A549 (cell line): ENCODE measurements at regions not wholly inside any gene's neighbourhood (a gene's known extent, or its start where the extent isn't known, plus 50 kb on each side); places are given as distances from the start of the nearest gene placed in this dataset.

Experiments used
- ATAC-seq, 2 experiments: fragments of 200-7000 bp in 1 of 2; fragments of >200 bp in 1 of 2; cut with Nextera tagmentation in 1 of 2; cut with Tn5 transposase in 1 of 2; 3 replicates each; pipeline versions ENCODE4 v1.8.0 to v1.9.1; 2018 to 2020; ENCODE audit warnings: mild to moderate bottlenecking in 1 of 2, moderate library complexity in 1 of 2
- CTCF ChIA-PET: fragments of 300-600 bp; sonication (Branson Sonifier 250); formaldehyde crosslinking; extraction: SDS; loops from one replicate; lab custom pipeline; 2021; ENCODE audit warnings: antibody characterized with exemption, inconsistent platforms; lab: Yijun Ruan, JAX
- POLR2A ChIA-PET: fragments of 350-600 bp; formaldehyde crosslinking; extraction: SDS; loops from one replicate; lab custom pipeline; 2021; ENCODE audit warnings: antibody characterized with exemption, inconsistent platforms; lab: Yijun Ruan, JAX
- DNase-seq, 2 experiments: peaks; one replicate each; pipeline versions ENCODE4 v3.0.0 to v3.0.0-alpha.2; 2011 to 2016; ENCODE audit warnings: low read depth in 1 of 2, low spot score in 1 of 2
- FAIRE-seq: peaks from 2 replicates; lab custom pipeline; 2011; peaks lifted over from hg19 to GRCh38; lab: Jason Lieb, UNC
- H3K27ac ChIP-seq, 2 experiments: fragments of >200 bp; sonication (Bioruptor Twin); formaldehyde crosslinking; 3 replicates each; pipeline ENCODE4 v1.5.1; 2016 to 2017
- H3K4me1 ChIP-seq: fragments of >200 bp; sonication (Bioruptor Twin); formaldehyde crosslinking; 3 replicates; pipeline ENCODE4 v1.6.1; 2016
- H3K4me2 ChIP-seq: fragments of >200 bp; sonication (Bioruptor Twin); formaldehyde crosslinking; 3 replicates; pipeline ENCODE4 v1.6.1; 2016
- H3K4me3 ChIP-seq: fragments of >200 bp; sonication (Bioruptor Twin); formaldehyde crosslinking; 3 replicates; pipeline ENCODE4 v1.5.1; 2016
- H3K9me3 ChIP-seq: fragments of >200 bp; sonication (Bioruptor Twin); formaldehyde crosslinking; 3 replicates; pipeline ENCODE4 v1.6.1; 2016
- ATOH8 ChIP-seq: fragments of 250-450 bp; sonication (Bioruptor Pico); IDR thresholded peaks from 2 replicates; pipeline ENCODE4 v1.5.0; 2020; ENCODE audit warnings: low read depth, mild to moderate bottlenecking, moderate library complexity
- FOSB ChIP-seq: fragments of 250-450 bp; sonication (Bioruptor Pico); IDR thresholded peaks from 2 replicates; pipeline ENCODE4 v1.5.0; 2020; ENCODE audit warnings: mild to moderate bottlenecking, moderate library complexity
- HEYL ChIP-seq: fragments of 250-450 bp; sonication (Bioruptor Pico); IDR thresholded peaks from 2 replicates; pipeline ENCODE4 v1.8.0; 2021; ENCODE audit warnings: mild to moderate bottlenecking, moderate library complexity
- HMGXB4 ChIP-seq: fragments of 250-450 bp; sonication (Bioruptor Pico); IDR thresholded peaks from 2 replicates; pipeline ENCODE4 v1.5.0; 2021; ENCODE audit warnings: mild to moderate bottlenecking, moderate library complexity, borderline replicate concordance
- HOXA7 ChIP-seq: fragments of 250-450 bp; sonication (Bioruptor Pico); IDR thresholded peaks from 2 replicates; pipeline ENCODE4 v1.5.0; 2020; ENCODE audit warnings: mild to moderate bottlenecking, moderate library complexity
- MAFK ChIP-seq: fragments of 450-650 bp; IDR thresholded peaks from 2 replicates; pipeline ENCODE4 v1.6.1; 2014; ENCODE audit not compliant: partially characterized antibody
- MAZ ChIP-seq: fragments of 150-350 bp; IDR thresholded peaks from 2 replicates; pipeline ENCODE4 v1.6.1; 2014; ENCODE audit warnings: antibody characterized with exemption, low read depth, low read length, borderline replicate concordance
- MYC ChIP-seq: IDR thresholded peaks from 2 replicates; pipeline ENCODE4 v1.6.1; 2012; ENCODE audit warnings: mild to moderate bottlenecking, inconsistent platforms, low read length, improper control_type of control experiment, borderline replicate concordance
- NFE2L2 ChIP-seq: fragments of 150-350 bp; conservative IDR thresholded peaks from 2 replicates; pipeline ENCODE4 v1.6.1; 2014; ENCODE audit warnings: low read length
- PBX3 ChIP-seq: IDR thresholded peaks from 2 replicates; pipeline ENCODE4 v1.6.1; 2012
- PHF8 ChIP-seq: fragments of 200-600 bp; sonication (generic); IDR thresholded peaks from 2 replicates; pipeline ENCODE4 v1.6.1; 2016; ENCODE audit warnings: low read depth, mild to moderate bottlenecking, antibody characterized with exemption, moderate library complexity, borderline replicate concordance
- POLR2A ChIP-seq: IDR thresholded peaks from 2 replicates; pipeline ENCODE4 v1.6.1; 2012; ENCODE audit warnings: mild to moderate bottlenecking, low read length
- POLR2AphosphoS2 ChIP-seq: conservative IDR thresholded peaks from 2 replicates; pipeline ENCODE4 v1.6.1; 2012; ENCODE audit warnings: low read length, improper control_type of control experiment, inconsistent platforms
- RAD21 ChIP-seq, 2 experiments: fragments of >200 bp in 1 of 2; sonication (Bioruptor Twin) in 1 of 2; formaldehyde crosslinking in 1 of 2; IDR thresholded peaks in 1 of 2; conservative IDR thresholded peaks in 1 of 2; 2 replicates in 1 of 2; 3 replicates in 1 of 2; pipeline ENCODE4 v1.6.1; 2012 to 2018; ENCODE audit warnings: inconsistent platforms in 1 of 2
- RFX5 ChIP-seq: fragments of 450-650 bp; IDR thresholded peaks from 2 replicates; pipeline ENCODE4 v1.7.1; 2014; ENCODE audit warnings: antibody characterized with exemption, mild to moderate bottlenecking, moderate library complexity
- RNF2 ChIP-seq: fragments of 200-600 bp; sonication (generic); IDR thresholded peaks from 2 replicates; pipeline ENCODE4 v1.6.1; 2016; ENCODE audit warnings: low read depth, mild to moderate bottlenecking, antibody characterized with exemption, moderate library complexity, borderline replicate concordance
- TFCP2L1 ChIP-seq: fragments of 250-450 bp; sonication (Bioruptor Pico); IDR thresholded peaks from 2 replicates; pipeline ENCODE4 v1.5.0; 2021; ENCODE audit warnings: mild to moderate bottlenecking
- ZSCAN20 ChIP-seq: fragments of 250-450 bp; sonication (Bioruptor Pico); IDR thresholded peaks from 2 replicates; pipeline ENCODE4 v1.8.0; 2022; ENCODE audit warnings: mild to moderate bottlenecking, moderate library complexity
- WGBS: methylation state at CpG from one replicate; pipeline ENCODE4 v1.1.6; 2017; ENCODE audit errors: missing lambda C conversion rate; 5-methylcytosine and 5-hydroxymethylcytosine counted together

GRCh38 chr11:42709216-42709615 is 602.6 kb upstream of the API5 start:
- H3K4me3 ChIP-seq: no peak overlapping the region
- WGBS: 0% methylated on average over 1 of the region's 1 CpG
- no peaks in the 10 kb centered on the region for H3K9me3 ChIP-seq
- no peak overlapping the region for H3K4me2 ChIP-seq
- no peak for FAIRE-seq
- POLR2A ChIA-PET: no interaction called here
- TF ChIP-seq HEYL: no peak
- no peak for TF ChIP-seq PBX3
- no peak overlapping the region for H3K27ac ChIP-seq
- H3K4me1 ChIP-seq: no peaks in the 10 kb centered on the region
- CTCF ChIA-PET: no interaction called here
- ATAC-seq: no peak
- DNase-seq: no peak

- FAIRE-seq (no peak), ATAC-seq (no peak), DNase-seq (no peak)
- Histone ChIP-seq H3K4me1 (no peaks in the 10 kb centered on the region), H3K9me3 (no peaks in the 10 kb centered on the region; the same call in 2 of the 3 replicates), H3K4me2 (no peak overlapping the region), H3K4me3 (no peak overlapping the region), H3K27ac (no peak overlapping the region)
- CTCF ChIA-PET: no interaction called here
- TF ChIP-seq RFX5 (no peak), HMGXB4 (CRISPR knock-in tag) (no peak)
- POLR2A ChIA-PET: no interaction called here
- 0% methylated on average over 1 of the region's 1 CpG for WGBS
Observed at GRCh38 chr11:42713279-42713678, 598.5 kb upstream of the API5 start.

GRCh38 chr11:42713753-42714152 is 598.0 kb upstream of the API5 start:
- H3K9me3 ChIP-seq: no peaks in the 10 kb centered on the region; the same call in 2 of the 3 replicates
- POLR2A ChIA-PET: no interaction called here
- no peak overlapping the region for H3K27ac ChIP-seq
- CTCF ChIA-PET: no interaction called here
- no peak for DNase-seq
- ATAC-seq: no peak
- H3K4me1 ChIP-seq: no peaks in the 10 kb centered on the region
- H3K4me2 ChIP-seq: no peak overlapping the region
- no peak overlapping the region for H3K4me3 ChIP-seq
- TF ChIP-seq FOSB (no peak), HMGXB4 (CRISPR knock-in tag) (no peak), MAZ (no peak), HOXA7 (CRISPR knock-in tag) (no peak), PHF8 (no peak), NFE2L2 (no peak), ZSCAN20 (CRISPR knock-in tag) (no peak), MYC (no peak), TFCP2L1 (CRISPR knock-in tag) (no peak), POLR2A (no peak), ATOH8 (CRISPR knock-in tag) (no peak), RAD21 (conservative IDR thresholded peaks at IDR 0.05 in 1 of 2, IDR thresholded peaks at IDR 0.05 in 1 of 2) (no peak), RNF2 (no peak), POLR2AphosphoS2 (no peak), MAFK (no peak)
- no peak for FAIRE-seq
- 5% methylated on average over 1 of the region's 1 CpG for WGBS
